MM.1S (cell line): ENCODE measurements at regions not wholly inside any gene's neighbourhood (a gene's known extent, or its start where the extent isn't known, plus 50 kb on each side); places are given as distances from the start of the nearest gene placed in this dataset.

Experiments
- EZH2phosphoT487 ChIP-seq: fragments of 300-600 bp; sonication (generic); IDR thresholded peaks from 2 replicates; pipeline ENCODE4 v1.6.1; 2018; ENCODE audit warnings: antibody characterized with exemption, low read length
- TF ChIP-seq, protein P1 (sequence below): fragments of 300-600 bp; sonication (generic); IDR thresholded peaks from 2 replicates; pipeline ENCODE4 v1.5.1; 2016; ENCODE audit warnings: antibody characterized with exemption, low read length, mixed read lengths

DNA sequence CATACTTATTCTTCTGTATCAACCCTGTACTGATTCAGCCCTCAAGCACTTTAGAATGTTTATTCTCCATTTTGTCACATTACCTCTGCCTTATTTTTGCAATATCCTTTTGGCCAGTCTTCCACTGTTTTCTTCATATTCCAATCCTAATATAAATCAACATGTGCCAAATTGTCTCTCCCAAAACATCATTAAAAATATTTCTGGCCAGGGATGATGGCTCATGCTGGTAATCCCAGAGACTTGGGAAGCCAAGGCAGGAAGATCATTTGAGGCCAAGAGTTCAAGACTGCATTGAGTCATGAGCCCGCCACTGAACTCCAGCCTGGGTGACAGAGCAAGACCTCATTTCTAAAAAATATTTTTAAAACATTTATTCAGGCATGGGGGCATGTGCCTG is 641.4 kb upstream of the CBLB start:
- TF ChIP-seq, protein P1, sequence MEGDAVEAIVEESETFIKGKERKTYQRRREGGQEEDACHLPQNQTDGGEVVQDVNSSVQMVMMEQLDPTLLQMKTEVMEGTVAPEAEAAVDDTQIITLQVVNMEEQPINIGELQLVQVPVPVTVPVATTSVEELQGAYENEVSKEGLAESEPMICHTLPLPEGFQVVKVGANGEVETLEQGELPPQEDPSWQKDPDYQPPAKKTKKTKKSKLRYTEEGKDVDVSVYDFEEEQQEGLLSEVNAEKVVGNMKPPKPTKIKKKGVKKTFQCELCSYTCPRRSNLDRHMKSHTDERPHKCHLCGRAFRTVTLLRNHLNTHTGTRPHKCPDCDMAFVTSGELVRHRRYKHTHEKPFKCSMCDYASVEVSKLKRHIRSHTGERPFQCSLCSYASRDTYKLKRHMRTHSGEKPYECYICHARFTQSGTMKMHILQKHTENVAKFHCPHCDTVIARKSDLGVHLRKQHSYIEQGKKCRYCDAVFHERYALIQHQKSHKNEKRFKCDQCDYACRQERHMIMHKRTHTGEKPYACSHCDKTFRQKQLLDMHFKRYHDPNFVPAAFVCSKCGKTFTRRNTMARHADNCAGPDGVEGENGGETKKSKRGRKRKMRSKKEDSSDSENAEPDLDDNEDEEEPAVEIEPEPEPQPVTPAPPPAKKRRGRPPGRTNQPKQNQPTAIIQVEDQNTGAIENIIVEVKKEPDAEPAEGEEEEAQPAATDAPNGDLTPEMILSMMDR = no peak
- TF ChIP-seq EZH2phosphoT487 = no peak
